ENCODE measurements at regions not wholly inside any gene's neighbourhood (a gene's known extent, or its start where the extent isn't known, plus 50 kb on each side); places are given as distances from the start of the nearest gene placed in this dataset.
"Not testable (repeated sequence)": the region's sequence is repeated elsewhere in the genome, so short reads cannot be mapped to it uniquely, and the experiment has no call there.

GRCh38 chr5:174897281-174897950 is 173.0 kb downstream of the MSX2 start:
- H3K4me1 ChIP-seq (ENCODE audit: insufficient read depth, low read length, poor library complexity, severe bottlenecking): no peaks in the 10 kb centered on the region
- H3K27ac ChIP-seq (ENCODE audit: low read depth, low read length, poor library complexity, severe bottlenecking): no peak overlapping the region
- no peak overlapping the region for H3K4me3 ChIP-seq (ENCODE audit: low read depth, low read length, poor library complexity, severe bottlenecking)
- TF ChIP-seq EZH2 (IDR thresholded peaks at IDR 0.05; ENCODE audit: borderline replicate concordance, low read depth, low read length, poor library complexity, severe bottlenecking) (no peak), CTCF (conservative IDR thresholded peaks at IDR 0.05; ENCODE audit: low read depth, low read length) (no peak)
- no peaks in the 10 kb centered on the region for H3K36me3 ChIP-seq (ENCODE audit: insufficient read depth, low read length, poor library complexity, severe bottlenecking)
- DNase-seq (ENCODE audit: low spot score): no peak
- CTCF ChIA-PET: no interaction called here
- POLR2A ChIA-PET (ENCODE audit: low non-redundant PET): no interaction called here
- no peaks in the 10 kb centered on the region for H3K27me3 ChIP-seq (replicated peaks; ENCODE audit: insufficient read depth, low read depth, low read length, poor library complexity)
- intact Hi-C loops (cut with micrococcal nuclease; ENCODE audit: unreplicated experiment): no loop called here
- BruUV-seq (replicated peaks): no TSS peak
- H3K9me3 ChIP-seq (ENCODE audit: low read depth, low read length, poor library complexity, severe bottlenecking): no peaks in the 10 kb centered on the region

GRCh38 chr5:174895360-174895759 is 171.0 kb downstream of the MSX2 start:
- H3K9me3 ChIP-seq (ENCODE audit: low read depth, low read length, poor library complexity, severe bottlenecking): no peaks in the 10 kb centered on the region
- intact Hi-C loops (cut with micrococcal nuclease; ENCODE audit: unreplicated experiment): no loop called here
- H3K4me3 ChIP-seq (ENCODE audit: low read depth, low read length, poor library complexity, severe bottlenecking): no peak overlapping the region
- no TSS peak for BruUV-seq (replicated peaks)
- ChIA-PET POLR2A (ENCODE audit: low non-redundant PET) (no interaction called here), CTCF (no interaction called here)
- H3K27ac ChIP-seq (ENCODE audit: low read depth, low read length, poor library complexity, severe bottlenecking): no peak overlapping the region
- TF ChIP-seq CTCF (conservative IDR thresholded peaks at IDR 0.05; ENCODE audit: low read depth, low read length) (no peak), EZH2 (IDR thresholded peaks at IDR 0.05; ENCODE audit: borderline replicate concordance, low read depth, low read length, poor library complexity, severe bottlenecking) (no peak)
- H3K27me3 ChIP-seq (replicated peaks; ENCODE audit: insufficient read depth, low read depth, low read length, poor library complexity): no peaks in the 10 kb centered on the region
- H3K36me3 ChIP-seq (ENCODE audit: insufficient read depth, low read length, poor library complexity, severe bottlenecking): no peaks in the 10 kb centered on the region
- no peaks in the 10 kb centered on the region for H3K4me1 ChIP-seq (ENCODE audit: insufficient read depth, low read length, poor library complexity, severe bottlenecking)
- no peak for DNase-seq (ENCODE audit: low spot score)

- H3K36me3 ChIP-seq (ENCODE audit: insufficient read depth, low read length, poor library complexity, severe bottlenecking): no peaks in the 10 kb centered on the region
- H3K4me3 ChIP-seq (ENCODE audit: low read depth, low read length, poor library complexity, severe bottlenecking): no peak overlapping the region
- no peaks in the 10 kb centered on the region for H3K27me3 ChIP-seq (replicated peaks; ENCODE audit: insufficient read depth, low read depth, low read length, poor library complexity)
- no peaks in the 10 kb centered on the region for H3K4me1 ChIP-seq (ENCODE audit: insufficient read depth, low read length, poor library complexity, severe bottlenecking)
- TF ChIP-seq EZH2 (IDR thresholded peaks at IDR 0.05; ENCODE audit: borderline replicate concordance, low read depth, low read length, poor library complexity, severe bottlenecking): no peak
- no peak for TF ChIP-seq CTCF (conservative IDR thresholded peaks at IDR 0.05; ENCODE audit: low read depth, low read length)
- intact Hi-C loops (cut with micrococcal nuclease; ENCODE audit: unreplicated experiment): no loop called here
- CTCF ChIA-PET: no interaction called here
- BruUV-seq (replicated peaks): no TSS peak
- DNase-seq (ENCODE audit: low spot score): no peak
- POLR2A ChIA-PET (ENCODE audit: low non-redundant PET): no interaction called here
- H3K9me3 ChIP-seq (ENCODE audit: low read depth, low read length, poor library complexity, severe bottlenecking): no peaks in the 10 kb centered on the region
- H3K27ac ChIP-seq (ENCODE audit: low read depth, low read length, poor library complexity, severe bottlenecking): no peak overlapping the region
These were observed 168.4 kb downstream of the MSX2 start for GRCh38 chr5:174892742-174893141.

- CTCF ChIA-PET; H3K27ac ChIP-seq (ENCODE audit: low read depth, low read length, poor library complexity, severe bottlenecking); intact Hi-C loops (cut with micrococcal nuclease; ENCODE audit: unreplicated experiment); H3K27me3 ChIP-seq (replicated peaks; ENCODE audit: insufficient read depth, low read depth, low read length, poor library complexity); H3K4me3 ChIP-seq (ENCODE audit: low read depth, low read length, poor library complexity, severe bottlenecking); H3K4me1 ChIP-seq (ENCODE audit: insufficient read depth, low read length, poor library complexity, severe bottlenecking); DNase-seq (ENCODE audit: low spot score); POLR2A ChIA-PET (ENCODE audit: low non-redundant PET); BruUV-seq (replicated peaks); H3K36me3 ChIP-seq (ENCODE audit: insufficient read depth, low read length, poor library complexity, severe bottlenecking); H3K9me3 ChIP-seq (ENCODE audit: low read depth, low read length, poor library complexity, severe bottlenecking): not testable (repeated sequence)
These were observed 156.2 kb downstream of the MSX2 start for GRCh38 chr5:174880412-174881200.

Measured in A673 (cell line).